Stomach (tissue), 4 donors: ENCODE measurements at regions not wholly inside any gene's neighbourhood (a gene's known extent, or its start where the extent isn't known, plus 50 kb on each side); places are given as distances from the start of the nearest gene placed in this dataset.

ENCODE experiments used
- EP300 ChIP-seq: sonication (generic); formaldehyde crosslinking; IDR thresholded peaks from one replicate; pipeline ENCODE4 v1.6.1; 2017; ENCODE audit warnings: antibody characterized with exemption
- POLR2A ChIP-seq, 4 donors: fragments of 450-650 bp; IDR thresholded peaks; one replicate each; pipeline ENCODE4 v1.6.1; 2016; ENCODE audit warnings: antibody characterized with exemption in 4 of 4, control low read depth in 2 of 4, mild to moderate bottlenecking in 1 of 4, moderate library complexity in 1 of 4
- POLR2AphosphoS5 ChIP-seq, 3 donors: sonication (generic); formaldehyde crosslinking; IDR thresholded peaks; one replicate each; pipeline ENCODE4 v1.6.1; 2016; ENCODE audit warnings: antibody characterized with exemption in 3 of 3
- TF ChIP-seq, protein P1 (sequence below), 7 experiments: fragments of 450-650 bp in 4 of 7; fragments of 200-600 bp in 3 of 7; sonication (generic) in 3 of 7; IDR thresholded peaks; one replicate each; pipeline ENCODE4 v1.5.1; 2016 to 2019; ENCODE audit warnings: antibody characterized with exemption in 7 of 7, control low read depth in 2 of 7, mild to moderate bottlenecking in 1 of 7

DNA sequence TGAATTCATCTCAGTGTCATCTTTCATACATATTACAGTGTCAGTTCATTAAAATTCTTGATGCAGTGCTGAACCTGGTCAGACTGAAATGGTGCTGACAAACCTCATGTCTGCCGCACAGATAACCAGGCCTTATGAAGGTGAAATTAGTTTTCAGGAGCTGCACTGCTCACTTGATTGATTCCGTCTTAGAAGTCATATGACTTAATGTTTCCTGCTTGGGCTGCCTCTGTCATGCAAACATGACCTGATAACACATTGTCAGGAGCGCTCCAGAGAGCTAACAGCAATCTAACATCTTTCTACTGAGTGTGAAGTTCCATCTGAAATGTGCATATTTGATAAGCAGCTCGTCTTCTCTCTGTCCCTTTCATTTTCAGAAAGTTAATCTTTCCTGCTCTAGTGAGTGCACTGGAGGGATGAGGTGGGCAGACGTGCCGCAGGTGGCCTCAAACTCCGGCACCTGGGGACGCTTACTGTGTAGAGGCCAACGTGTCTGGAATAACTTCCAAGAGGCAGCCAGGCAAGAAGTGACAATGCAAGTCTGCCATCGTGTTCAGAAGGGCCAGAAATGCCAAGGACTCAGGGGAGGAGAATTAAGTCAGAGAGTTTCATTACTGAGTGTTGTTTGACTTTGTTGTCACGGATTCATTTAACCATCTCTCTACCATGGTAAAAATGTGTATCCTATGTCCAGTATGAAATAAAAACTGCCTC lies 592.1 kb downstream of the TLE1 start:
- TF ChIP-seq EP300 (no peak), POLR2A (IDR thresholded peaks at IDR 0.05) (no peak), POLR2AphosphoS5 (IDR thresholded peaks at IDR 0.05) (no peak)
- TF ChIP-seq, protein P1, sequence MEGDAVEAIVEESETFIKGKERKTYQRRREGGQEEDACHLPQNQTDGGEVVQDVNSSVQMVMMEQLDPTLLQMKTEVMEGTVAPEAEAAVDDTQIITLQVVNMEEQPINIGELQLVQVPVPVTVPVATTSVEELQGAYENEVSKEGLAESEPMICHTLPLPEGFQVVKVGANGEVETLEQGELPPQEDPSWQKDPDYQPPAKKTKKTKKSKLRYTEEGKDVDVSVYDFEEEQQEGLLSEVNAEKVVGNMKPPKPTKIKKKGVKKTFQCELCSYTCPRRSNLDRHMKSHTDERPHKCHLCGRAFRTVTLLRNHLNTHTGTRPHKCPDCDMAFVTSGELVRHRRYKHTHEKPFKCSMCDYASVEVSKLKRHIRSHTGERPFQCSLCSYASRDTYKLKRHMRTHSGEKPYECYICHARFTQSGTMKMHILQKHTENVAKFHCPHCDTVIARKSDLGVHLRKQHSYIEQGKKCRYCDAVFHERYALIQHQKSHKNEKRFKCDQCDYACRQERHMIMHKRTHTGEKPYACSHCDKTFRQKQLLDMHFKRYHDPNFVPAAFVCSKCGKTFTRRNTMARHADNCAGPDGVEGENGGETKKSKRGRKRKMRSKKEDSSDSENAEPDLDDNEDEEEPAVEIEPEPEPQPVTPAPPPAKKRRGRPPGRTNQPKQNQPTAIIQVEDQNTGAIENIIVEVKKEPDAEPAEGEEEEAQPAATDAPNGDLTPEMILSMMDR (IDR thresholded peaks at IDR 0.05), result no peak
